Stimulated activated CD4-positive, alpha-beta T cell treated with anti-CD3 and anti-CD28 coated beads, Interleukin-1b, Interleukin-23, amount 100 ng/mL, for 1 hour (primary cell): ENCODE measurements at regions not wholly inside any gene's neighbourhood (a gene's known extent, or its start where the extent isn't known, plus 50 kb on each side); places are given as distances from the start of the nearest gene placed in this dataset.
"Not testable (repeated sequence)": the region's sequence is repeated elsewhere in the genome, so short reads cannot be mapped to it uniquely, and the experiment has no call there.

Source experiments
- DNase-seq, 2 donors: peaks; one replicate each; pipeline ENCODE4 v3.0.0-alpha.2; 2020; ENCODE audit warnings: low read depth in 2 of 2

DNA sequence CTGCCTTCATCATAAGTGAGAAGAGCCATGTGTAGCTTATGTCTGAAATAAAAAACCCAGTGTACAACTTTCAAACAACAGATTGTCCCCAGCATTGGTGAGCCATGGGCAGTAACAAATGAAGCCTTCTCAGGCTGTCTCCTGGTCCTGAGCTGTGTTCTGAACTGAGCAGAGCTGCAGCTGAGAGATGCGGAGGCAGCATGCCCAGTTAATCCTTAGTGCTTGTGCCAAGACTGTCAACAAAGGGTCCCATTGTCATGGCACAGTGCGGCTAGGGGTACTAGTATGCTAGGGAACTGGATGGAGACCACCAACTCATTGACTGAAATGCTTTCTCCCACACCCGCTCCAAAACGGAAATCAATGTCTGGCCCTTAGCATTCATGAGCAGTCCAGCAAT is 154.3 kb downstream of the RMST start:
- DNase-seq: no peak

DNA sequence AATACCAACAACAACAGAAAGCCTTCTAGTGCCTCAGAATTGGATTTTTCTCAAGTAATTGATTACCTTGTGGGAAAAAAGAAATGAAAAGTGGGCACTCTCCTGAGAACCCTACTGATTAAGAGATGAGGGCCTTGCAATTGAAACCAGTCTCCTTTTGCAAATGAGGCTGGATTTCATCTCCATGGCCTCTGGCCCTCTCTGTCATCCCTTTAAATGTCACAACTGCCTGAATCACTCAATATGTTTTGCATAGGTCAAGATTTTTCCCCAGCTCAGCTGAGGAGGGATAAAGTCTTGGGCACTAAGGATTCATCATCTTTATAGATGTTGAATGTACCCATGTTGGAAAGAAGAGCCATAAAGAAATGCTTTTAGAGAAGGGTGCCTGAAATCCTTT is 166.4 kb downstream of the RMST start:
- DNase-seq: no peak

DNA sequence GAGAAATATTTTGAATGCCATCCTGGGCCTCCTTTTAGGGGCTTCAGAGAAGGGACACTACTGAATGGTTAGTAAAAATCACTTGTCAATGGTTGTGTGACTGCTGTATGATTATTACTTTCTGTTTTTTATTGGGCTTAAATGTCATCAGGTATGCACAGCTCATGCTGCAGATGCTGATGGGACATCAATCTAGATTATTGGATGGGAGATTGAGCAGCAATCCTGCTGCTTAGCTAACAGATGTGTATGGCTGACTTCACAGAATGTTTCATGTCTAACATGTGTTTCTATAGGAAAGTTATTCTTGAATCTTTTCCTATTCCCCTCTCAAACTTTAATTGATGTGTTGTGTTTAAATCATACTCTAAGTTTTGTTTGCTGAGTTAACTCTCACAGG is 166.8 kb downstream of the RMST start:
- DNase-seq: no peak

DNA sequence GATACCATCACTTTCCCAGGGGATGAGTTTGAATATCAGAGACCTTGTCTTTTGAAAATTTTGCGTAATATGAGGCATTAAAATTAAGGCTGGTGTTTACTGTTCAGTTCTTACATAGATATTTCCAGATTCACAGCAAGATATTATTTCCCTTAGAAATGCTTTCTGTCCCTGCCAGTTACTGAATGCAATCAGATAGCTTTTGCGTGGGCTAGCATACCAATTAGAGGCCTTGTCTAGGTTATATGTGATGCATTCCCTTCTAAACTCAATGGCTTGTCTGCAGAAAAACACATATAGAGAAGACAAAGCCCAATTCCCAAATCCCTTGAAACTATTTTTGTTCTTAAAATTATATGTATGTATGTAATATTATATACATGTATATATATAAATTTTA is 167.8 kb downstream of the RMST start:
- no peak for DNase-seq

DNA sequence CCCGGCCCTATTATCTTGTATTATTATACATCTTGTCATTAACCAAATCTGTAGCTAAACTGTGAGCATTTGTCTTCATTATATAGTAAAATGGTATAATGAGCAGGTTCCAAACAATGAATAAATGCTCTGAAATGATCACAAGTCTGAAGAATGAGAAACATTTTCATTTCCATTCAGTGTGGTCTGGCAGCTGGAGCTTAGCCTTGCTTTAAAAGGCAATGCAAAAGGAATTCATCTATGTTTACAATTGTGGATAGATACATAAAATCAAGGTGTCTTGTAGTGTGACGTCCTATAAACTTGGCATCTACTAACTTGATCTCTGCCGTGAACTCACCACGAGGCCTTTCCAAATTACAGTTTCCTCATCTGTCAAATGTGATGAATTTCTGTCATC is 168.3 kb downstream of the RMST start:
- DNase-seq: no peak

DNA sequence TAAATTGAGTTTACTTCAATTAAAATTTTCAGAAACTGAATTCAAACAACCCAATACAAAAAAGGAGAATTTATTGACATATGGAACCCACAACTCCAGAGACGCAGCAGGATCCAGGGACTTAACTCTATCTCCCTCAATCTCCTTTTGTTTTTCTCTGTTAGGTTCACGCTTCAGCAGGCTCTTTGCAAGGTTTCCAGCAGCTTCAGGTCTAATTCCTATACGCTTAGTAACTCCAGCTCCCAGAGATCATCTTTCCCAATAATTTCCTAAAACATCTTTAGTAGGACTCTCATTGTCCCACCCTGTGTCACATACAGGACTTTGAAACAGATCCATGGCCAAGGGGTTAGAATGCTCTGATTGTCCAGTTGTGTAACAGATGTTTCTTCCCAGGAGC is 175.2 kb downstream of the RMST start:
- no peak for DNase-seq

DNA sequence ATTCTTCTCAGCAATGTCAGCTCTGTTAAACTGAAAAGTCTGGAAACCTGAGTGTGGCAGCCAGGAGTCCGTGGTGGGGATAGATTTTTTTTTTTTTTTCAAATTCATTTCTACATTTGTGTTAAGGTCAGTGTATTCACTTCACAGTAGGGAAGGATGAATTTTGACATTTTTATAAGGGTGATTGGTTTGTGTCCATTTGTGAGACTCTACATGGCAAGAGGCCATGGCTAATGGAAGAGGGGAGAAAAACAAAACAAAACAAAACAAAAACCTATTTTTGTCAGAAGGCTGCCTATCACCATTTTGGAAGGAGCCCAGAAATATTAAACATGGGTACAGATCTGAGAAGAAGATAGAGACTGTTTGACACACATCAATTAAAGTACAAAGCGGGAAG is 176.1 kb downstream of the RMST start:
- no peak for DNase-seq

DNA sequence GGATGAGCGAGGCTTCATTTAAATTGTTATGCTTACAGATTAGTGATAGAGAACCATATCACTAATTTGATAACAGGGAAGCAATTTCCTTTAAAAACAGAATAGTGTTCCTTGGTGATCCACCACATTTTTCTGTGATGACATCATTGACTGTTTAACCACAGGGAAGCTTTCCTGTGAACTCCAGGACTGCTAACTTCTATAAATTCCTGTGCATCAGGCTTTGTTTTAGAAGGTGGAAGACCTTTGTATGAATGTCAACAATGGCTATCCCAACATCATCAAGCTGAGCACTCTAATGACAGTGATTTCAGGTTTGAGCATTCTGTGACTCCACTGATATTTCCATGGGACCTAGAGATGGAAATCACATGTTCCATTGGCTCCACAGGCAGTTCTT is 177.1 kb downstream of the RMST start:
- no peak for DNase-seq

DNA sequence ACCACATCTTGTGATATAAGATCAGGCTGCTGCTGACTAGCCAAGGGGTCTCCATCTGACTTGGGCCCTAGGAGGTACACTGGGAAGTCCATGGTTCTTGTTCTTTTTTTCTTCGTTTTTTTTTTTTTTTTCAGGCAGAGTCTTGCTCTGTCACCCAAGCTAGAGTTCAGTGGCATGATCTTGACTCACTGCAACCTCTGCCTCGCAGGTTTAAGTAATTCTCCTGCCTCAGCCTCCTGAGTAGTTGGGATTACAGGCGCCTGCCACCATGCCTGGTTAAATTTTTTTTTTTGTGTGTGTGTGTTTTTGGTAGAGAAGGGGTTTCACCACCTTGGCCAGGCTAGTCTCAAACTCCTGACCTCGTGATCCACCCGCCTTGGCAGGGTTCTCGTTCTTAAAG is 178.2 kb downstream of the RMST start:
- no peak for DNase-seq

DNA sequence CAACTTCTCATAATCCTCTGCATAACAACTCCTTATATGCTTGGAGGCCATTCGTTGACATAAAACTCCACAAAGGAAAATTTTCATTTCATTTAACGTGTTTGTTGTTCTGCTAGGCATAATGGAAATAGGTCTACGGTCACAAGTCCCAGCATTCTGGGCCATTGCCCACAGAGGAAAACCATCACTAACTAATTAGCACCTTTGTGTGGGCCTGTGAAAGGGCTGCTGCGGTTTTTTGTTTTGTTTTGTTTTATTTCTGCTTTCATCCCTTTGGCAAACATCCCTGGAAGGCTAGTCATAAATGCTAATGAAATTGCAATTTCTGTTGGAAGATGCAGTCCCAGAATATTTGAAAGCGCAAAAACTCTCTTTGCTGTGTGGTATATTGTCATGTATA is 180.3 kb downstream of the RMST start:
- no peak for DNase-seq

DNA sequence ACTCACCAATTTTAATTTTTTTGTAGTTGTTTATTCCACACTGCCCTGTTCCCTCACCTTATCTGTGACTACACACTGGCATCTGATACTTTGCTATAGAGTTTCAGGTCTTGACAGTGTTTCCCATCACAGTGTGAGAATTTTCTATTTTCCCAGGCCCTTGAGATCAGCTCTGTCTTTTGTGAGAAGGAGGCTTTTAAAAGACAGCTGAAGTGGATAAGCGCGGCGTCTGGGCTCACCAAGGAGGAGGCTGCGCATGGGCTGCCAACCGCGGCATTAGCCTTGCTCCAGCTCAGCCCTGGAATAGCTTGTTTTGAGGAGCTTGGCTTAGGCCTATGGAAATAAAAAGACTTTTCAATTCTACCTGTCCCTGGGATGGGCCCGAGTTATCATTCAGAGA is 181.3 kb downstream of the RMST start:
- no peak for DNase-seq

DNA sequence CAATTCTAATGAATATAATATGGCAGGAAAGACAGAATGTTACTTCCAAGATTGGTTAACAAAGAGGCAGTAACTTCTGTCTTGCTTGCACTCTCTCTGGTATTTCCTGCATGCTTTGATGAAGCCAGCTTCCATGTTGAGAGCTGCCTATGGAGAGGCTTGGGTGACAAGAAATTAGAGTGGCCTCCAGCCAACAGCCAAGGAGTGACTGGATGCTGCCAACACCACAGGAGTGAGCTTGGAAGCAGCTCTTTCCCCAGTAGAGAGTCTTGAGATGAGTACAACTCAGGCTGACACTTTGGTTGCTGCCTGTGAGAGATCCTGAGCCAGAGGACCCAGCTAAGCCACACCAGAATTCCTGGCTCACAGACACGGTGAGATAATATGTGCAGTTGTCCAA is 183.1 kb downstream of the RMST start:
- DNase-seq: no peak

DNA sequence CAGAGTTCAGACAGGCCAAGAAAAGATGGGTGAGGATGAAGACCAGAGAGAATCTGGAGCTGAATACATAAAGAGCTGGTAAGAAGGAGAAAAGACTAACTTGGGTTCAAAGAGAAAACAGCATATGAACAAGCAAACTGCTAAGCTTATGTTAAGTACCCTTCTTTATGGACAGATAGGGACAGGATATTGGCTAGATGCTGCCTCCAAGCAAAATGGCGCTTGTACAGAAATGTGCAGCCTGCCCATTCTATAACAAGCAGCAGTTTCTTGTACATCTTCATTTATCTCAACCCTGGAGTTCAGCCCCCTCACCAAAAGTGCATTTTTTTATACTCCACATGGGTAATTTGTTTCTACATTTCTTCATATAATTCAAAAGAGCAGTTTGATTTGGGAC is 184.5 kb downstream of the RMST start:
- no peak for DNase-seq

DNA sequence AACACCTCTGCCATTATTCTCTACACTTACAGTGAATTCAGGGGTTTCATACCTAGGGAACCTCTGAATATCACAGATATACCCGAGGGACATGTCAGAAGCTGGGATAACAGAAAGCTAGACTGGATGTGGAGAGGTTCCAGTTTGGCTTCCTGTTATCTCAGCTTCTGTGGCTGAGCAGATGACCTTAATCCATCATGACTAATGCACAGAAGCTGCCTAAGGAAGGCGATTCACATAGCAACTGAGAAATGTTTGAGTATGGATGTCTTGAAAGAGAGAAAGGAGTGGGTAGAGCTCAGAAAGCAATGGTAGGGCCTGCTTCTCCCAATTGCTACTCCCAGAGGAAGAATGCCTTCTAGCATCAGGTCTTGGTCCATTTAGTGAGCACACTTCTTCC is 187.6 kb downstream of the RMST start:
- no peak for DNase-seq

DNA sequence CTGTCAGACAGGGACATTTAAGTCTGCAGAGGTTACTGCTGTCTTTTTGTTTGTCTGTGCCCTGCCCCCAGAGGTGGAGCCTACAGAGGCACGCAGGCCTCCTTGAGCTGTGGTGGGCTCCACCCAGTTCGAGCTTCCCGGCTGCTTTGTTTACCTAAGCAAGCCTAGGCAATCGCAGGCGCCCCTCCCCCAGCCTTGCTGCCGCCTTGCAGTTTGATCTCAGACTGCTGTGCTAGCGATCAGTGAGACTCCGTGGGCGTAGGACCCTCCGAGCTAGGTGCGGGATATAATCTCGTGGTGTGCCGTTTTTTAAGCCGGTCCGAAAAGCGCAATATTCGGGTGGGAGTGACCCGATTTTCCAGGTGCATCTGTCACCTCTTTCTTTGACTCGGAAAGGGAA is 193.9 kb downstream of the RMST start:
- not testable (repeated sequence) for DNase-seq

DNA sequence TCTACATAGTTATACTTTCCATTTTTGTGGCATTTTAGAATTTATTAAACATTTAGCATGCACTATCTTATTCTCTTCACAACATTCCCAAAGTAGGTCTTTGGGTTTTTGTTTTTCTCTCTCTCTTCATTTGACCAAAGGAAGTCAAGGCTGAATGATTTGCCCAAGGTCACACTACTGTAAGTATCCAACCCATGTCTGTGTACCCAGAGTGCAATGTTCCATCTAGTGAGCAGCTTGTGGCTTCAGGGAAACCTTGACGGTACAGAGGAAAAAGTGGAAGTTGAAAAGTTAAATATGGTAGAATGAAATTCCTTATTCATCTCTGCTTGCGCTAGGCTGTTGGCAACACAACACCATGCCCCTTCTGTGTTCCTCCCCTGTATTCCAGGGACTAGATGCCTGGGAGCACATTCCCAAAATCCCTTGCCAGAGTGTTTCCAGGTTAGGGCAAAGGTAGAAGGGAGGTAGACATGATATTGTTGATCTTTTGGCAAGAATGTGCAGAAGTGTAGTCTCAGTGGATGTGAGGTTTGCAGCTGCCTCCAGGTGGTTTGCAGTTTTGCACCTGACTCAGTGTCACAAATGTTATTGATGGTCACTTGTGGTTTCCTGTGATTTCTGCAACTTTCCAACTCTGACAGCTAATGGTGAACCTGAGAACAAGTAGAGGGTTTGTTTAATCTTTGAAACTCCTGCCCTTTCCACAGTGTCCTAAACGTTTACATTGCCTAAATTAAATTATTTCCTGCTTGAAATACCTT is 196.7 kb downstream of the RMST start:
- no peak for DNase-seq

DNA sequence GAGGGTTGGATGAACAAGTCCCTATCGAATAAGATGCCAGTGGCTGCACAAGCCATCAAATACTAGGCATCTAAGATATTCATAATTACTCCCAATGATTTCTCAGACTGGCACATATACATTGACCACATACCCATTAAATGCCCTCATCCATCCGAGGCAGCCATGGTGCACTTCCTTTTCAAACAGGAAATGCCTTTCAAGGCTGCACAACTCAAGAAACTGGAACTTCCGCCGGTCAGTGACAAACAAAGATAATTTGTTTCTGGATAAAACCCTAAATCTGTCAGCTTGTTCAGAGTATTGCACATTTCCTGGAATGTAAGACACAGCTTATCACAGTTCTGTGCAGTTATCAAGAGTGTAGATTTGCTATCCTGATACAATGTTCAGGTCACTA is 203.7 kb downstream of the RMST start:
- no peak for DNase-seq

DNA sequence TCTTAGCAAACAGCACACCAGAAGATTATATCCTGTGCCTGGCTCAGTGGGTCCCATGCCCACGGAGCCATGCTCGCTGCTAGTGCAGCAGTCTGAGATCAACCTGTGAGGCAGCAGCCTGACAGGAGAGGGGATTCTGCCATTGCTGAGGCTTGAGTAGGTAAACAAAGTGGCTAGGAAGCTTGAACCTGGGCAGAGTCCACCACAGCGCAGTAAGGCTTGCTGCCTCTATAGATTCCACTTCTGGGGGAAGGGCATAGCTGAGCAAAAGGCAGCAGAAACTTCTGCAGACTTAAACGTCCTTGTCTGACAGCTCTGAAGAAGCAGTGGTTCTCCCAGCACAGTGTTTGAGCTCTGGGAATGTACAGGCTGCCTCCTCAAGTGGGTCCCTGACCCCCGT is 210.3 kb downstream of the RMST start:
- DNase-seq: no peak

DNA sequence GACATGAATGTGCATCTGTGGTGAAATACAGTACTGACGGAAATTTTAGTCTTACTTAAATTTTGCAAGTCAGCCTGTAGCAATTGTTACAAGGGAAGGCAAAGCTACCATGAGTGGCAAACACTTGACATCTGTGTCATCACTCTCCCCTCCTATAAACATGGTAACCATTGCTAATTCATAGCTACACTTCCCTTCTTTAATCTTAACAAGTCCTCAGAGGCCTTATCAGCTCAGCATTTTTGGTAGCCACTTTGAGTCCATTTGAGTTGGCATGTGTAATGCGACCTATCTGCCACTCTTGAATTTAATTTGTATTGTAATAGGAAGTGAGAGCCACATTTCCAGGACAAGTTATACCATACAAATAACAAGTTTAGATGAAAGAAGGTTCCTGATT is 218.1 kb downstream of the RMST start:
- DNase-seq: no peak

DNA sequence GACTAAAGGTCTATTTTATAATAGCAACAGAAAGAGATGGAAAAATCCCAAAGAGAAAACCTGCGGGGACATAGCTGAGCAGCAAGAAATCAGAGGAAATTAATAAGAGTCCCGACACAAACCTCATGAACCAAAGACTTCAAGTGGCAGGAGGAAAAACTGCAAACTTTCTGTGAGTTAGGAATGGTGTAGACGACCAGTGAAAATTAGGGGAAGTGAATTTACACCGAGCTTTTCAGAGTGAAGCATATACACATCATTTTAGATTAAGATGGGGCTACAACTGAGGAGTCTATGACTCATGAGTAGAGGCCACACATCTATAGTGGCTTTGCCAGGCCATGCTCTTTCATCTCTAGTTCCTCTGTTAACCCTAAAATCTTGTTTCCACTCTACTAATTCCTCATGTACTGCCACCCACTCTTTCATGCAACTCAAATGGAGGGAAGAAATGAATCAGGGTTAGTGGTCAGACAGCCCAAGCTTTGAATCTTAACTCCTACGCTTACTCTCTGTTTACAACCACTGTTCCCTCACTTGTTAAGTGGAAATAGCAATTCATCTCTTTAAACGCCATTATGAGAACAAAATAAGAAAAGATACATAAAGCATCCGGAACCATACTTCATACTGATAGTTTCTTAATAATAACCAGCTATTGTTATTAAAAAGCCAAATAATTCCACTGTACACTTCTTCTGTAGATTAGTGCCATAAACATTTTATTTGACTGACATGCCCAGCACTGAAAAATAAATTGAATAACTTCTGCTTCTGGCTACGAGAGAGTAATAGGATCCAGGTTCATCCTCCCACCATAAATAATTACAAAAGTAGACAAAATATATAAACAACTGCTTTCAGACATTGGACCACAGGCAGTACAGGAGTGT is 219.3 kb downstream of the RMST start:
- no peak for DNase-seq

DNA sequence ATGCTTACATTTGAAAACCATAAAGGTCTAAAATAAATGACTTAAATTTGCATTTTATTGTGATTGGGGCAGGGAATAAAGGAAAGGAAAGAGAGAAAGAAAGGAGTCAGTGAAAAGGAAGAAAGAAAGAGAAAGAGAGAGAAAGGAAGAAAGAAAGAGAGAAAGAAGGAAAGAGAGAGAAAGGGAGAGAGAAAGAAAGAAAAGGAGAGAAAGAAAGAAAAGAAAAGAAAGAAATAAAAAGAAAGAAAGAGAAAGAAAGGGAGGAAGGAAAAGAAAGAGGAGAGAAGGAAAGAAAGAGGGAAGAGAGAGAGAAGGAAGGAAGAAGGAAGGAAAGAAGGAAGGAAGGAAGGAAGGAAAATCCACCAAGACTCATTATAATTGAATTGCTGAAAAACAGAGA is 222.8 kb downstream of the RMST start:
- DNase-seq: no peak

DNA sequence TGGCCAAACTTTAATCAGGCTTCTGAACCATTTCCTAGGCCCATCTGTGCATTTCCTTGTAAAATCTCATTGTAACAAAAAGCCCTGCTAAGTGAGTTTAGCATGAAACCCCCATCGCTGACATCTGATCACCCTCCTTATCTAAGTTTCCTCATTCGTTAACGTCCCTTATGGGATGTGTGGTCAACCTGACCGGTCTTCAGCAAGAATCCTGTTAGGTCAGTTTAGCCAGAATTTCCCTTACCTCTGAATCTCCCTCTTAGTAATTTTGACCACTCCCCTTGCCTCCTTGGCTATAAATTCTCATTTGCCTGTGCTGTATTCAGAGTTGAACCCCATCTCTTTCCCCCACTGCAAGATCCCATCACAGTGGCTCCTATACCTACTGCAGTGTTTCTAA is 239.3 kb downstream of the RMST start:
- no peak for DNase-seq

DNA sequence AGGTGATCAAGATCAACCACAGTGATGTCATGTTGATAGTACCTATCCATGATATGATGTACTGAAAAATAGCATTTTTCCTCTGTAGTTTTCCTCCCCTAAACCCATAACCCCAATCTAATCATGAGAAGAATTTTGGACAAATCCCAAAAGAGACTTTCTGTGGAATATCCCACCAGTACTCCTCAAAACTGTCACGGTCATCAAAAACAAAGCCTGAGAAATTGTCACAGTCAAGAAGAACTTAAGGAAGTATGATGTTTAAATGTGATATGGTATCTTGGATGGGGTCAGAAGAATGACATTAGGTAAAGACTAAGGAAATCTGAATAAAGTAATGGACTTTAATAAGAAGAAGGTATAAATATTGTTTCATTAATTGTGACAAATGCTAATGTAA is 248.8 kb downstream of the RMST start:
- no peak for DNase-seq
